ENCODE measurements at regions not wholly inside any gene's neighbourhood (a gene's known extent, or its start where the extent isn't known, plus 50 kb on each side); places are given as distances from the start of the nearest gene placed in this dataset.

GRCh38 chr12:85509081-85509856, 229.2 kb downstream of the ALX1 start:
- TF ChIP-seq CTCF (IDR thresholded peaks at IDR 0.05) (no peak), POLR2A (IDR thresholded peaks at IDR 0.05) (no peak)

Data from Peyer's patch (tissue), 4 donors.